Left lung (tissue), 4 donors: ENCODE measurements at regions not wholly inside any gene's neighbourhood (a gene's known extent, or its start where the extent isn't known, plus 50 kb on each side); places are given as distances from the start of the nearest gene placed in this dataset.

Experiments
- ATAC-seq: fragments of 200-7000 bp; cut with Tn5 transposase; one replicate; pipeline ENCODE4 v1.9.1; 2020; ENCODE audit warnings: moderate library complexity
- DNase-seq, 4 donors: peaks; one replicate each; pipeline ENCODE4 v3.0.0-alpha.2; 2013 to 2020
- H3K27ac ChIP-seq, 2 donors: fragments of 200-600 bp; sonication (generic) in 1 of 2; one replicate each; pipeline versions ENCODE4 v1.5.0 to v1.8.0; 2020 to 2021
- H3K27me3 ChIP-seq, 2 donors: fragments of 200-600 bp; sonication (generic) in 1 of 2; one replicate each; pipeline versions ENCODE4 v1.5.0 to v1.8.0; 2020 to 2021
- H3K36me3 ChIP-seq, 2 donors: fragments of 200-600 bp; sonication (generic) in 1 of 2; one replicate each; pipeline versions ENCODE4 v1.5.0 to v1.8.0; 2020 to 2021
- H3K4me1 ChIP-seq, 2 donors: fragments of 200-600 bp; one replicate each; pipeline ENCODE4 v1.8.0; 2021
- H3K4me3 ChIP-seq, 2 donors: fragments of 200-600 bp; sonication (generic) in 1 of 2; one replicate each; pipeline versions ENCODE4 v1.5.0 to v1.8.0; 2020 to 2021; ENCODE audit warnings: mild to moderate bottlenecking in 1 of 2
- H3K9me3 ChIP-seq, 2 donors: fragments of 200-600 bp; sonication (generic) in 1 of 2; one replicate each; pipeline versions ENCODE4 v1.5.0 to v1.8.0; 2020 to 2021
- CTCF ChIP-seq, 2 donors: fragments of 200-600 bp; sonication (generic) in 1 of 2; IDR thresholded peaks; one replicate each; pipeline versions ENCODE4 v1.5.0 to v1.8.0; 2021; ENCODE audit warnings: antibody characterized with exemption in 2 of 2
- intact Hi-C, 2 donors: fragments of 100-400 bp; cut with DNase I; formaldehyde crosslinking; loops; one replicate each; pipeline versions ENCODE4 v1.11.2 to v1.14.2; 2022
- donor health status: DM: no; HTN: yes; CAD: no.
- donor health status: DM: no; HTN: no; CAD: no.

DNA sequence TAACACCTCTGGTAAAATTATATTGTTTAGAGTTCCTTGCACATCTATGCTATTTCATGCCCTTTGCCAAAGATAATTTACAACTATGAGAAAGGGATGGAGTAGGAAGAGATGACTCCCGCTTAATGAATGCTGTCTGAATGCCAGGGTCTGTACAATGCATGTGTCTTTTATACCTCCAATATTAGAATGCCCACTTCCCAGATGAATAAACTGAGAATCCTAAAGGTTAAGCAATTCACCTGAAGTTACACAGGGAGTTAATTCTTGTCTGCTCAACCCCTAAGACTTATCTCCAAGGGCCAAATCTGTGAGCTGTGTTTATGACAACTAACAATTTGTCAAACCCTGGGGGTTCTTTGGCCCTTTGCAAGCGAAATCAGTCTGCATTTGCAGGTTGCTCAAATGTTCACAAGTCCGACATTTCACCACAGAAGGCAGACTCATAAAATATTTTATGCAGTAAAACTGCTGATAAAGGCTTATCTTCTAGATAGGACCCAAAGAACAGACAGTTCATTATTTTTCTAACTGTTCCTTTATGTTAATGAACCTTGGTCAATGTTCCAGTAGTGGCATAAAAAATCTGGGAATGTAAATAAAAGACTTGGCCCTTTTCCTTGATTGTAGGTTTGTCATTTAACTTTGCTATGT, 50.2 kb upstream of the ATP1A1 start:
- intact Hi-C loops, result no loop called here
- TF ChIP-seq CTCF (IDR thresholded peaks at IDR 0.05), result no peak
- Histone ChIP-seq H3K36me3 (no peaks in the 10 kb centered on the region), H3K4me3 (no peak overlapping the region), H3K27ac (no peak overlapping the region), H3K9me3 (no peaks in the 10 kb centered on the region), H3K27me3 (no peaks in the 10 kb centered on the region), H3K4me1 (no peaks in the 10 kb centered on the region)
- no peak for DNase-seq
- ATAC-seq, result no peak
